Neural progenitor cell (in vitro differentiated cells): ENCODE measurements at regions not wholly inside any gene's neighbourhood (a gene's known extent, or its start where the extent isn't known, plus 50 kb on each side); places are given as distances from the start of the nearest gene placed in this dataset.

Experiments used
- DNase-seq: peaks from one replicate; pipeline ENCODE4 v3.0.0-alpha.2; 2016; ENCODE audit warnings: low spot score
- H2AFZ ChIP-seq: fragments of 200-600 bp; sonication (generic); replicated peaks from 2 replicates; pipeline ENCODE4 v1.6.1; 2016; ENCODE audit warnings: antibody characterized with exemption
- H3F3A ChIP-seq: fragments of 200-600 bp; sonication (generic); 2 replicates; pipeline ENCODE4 v1.6.1; 2016; ENCODE audit warnings: antibody characterized with exemption, low read depth
- H3K27ac ChIP-seq: fragments of 200-600 bp; sonication (generic); 2 replicates; pipeline ENCODE4 v1.5.1; 2016; ENCODE audit warnings: mild to moderate bottlenecking
- H3K27me3 ChIP-seq: fragments of 200-600 bp; sonication (generic); 2 replicates; pipeline ENCODE4 v1.6.1; 2016; ENCODE audit warnings: mild to moderate bottlenecking, moderate library complexity
- H3K36me3 ChIP-seq: fragments of 200-600 bp; sonication (generic); 2 replicates; pipeline ENCODE4 v1.5.1; 2016
- H3K4me1 ChIP-seq: fragments of 200-600 bp; sonication (generic); 2 replicates; pipeline ENCODE4 v1.6.1; 2016; ENCODE audit warnings: mixed run types
- H3K4me2 ChIP-seq: fragments of 200-600 bp; sonication (generic); 2 replicates; pipeline ENCODE4 v1.6.1; 2016
- H3K4me3 ChIP-seq: fragments of 200-600 bp; sonication (generic); 2 replicates; pipeline ENCODE4 v1.5.1; 2016
- H3K79me2 ChIP-seq: fragments of 200-600 bp; sonication (generic); 2 replicates; pipeline ENCODE4 v1.6.1; 2016; ENCODE audit warnings: low read depth
- H3K9ac ChIP-seq: fragments of 200-600 bp; sonication (generic); 2 replicates; pipeline ENCODE4 v1.6.1; 2016
- H3K9me3 ChIP-seq: fragments of 200-600 bp; sonication (generic); 2 replicates; pipeline ENCODE4 v1.5.1; 2016; ENCODE audit warnings: low read depth
- H4K20me1 ChIP-seq: fragments of 200-600 bp; sonication (generic); 2 replicates; pipeline ENCODE4 v1.6.1; 2016; ENCODE audit warnings: low read depth
- H3K27ac Mint-ChIP-seq: 3 replicates; pipeline ENCODE4 v1.8.0; 2021; ENCODE audit warnings: mixed read lengths
- H3K27me3 Mint-ChIP-seq: 2 replicates; pipeline ENCODE4 v1.8.0; 2022; ENCODE audit warnings: low read depth, mild to moderate bottlenecking, inconsistent platforms, moderate library complexity, mixed read lengths; ENCODE audit not compliant: insufficient read depth
- H3K36me3 Mint-ChIP-seq: 3 replicates; pipeline ENCODE4 v1.8.0; 2021; ENCODE audit warnings: mixed read lengths
- H3K4me1 Mint-ChIP-seq: 3 replicates; pipeline ENCODE4 v1.8.0; 2021; ENCODE audit warnings: mixed read lengths
- H3K4me3 Mint-ChIP-seq: 3 replicates; pipeline ENCODE4 v1.8.0; 2021; ENCODE audit warnings: mild to moderate bottlenecking, moderate library complexity, mixed read lengths
- H3K9me3 Mint-ChIP-seq: 3 replicates; pipeline ENCODE4 v1.8.0; 2020; ENCODE audit warnings: mixed read lengths
- CTCF ChIP-seq: fragments of 200-600 bp; sonication (generic); IDR thresholded peaks from 2 replicates; pipeline ENCODE4 v1.5.1; 2017; ENCODE audit warnings: antibody characterized with exemption, mild to moderate bottlenecking
- EZH2 ChIP-seq: fragments of 200-600 bp; sonication (generic); IDR thresholded peaks from 2 replicates; pipeline ENCODE4 v1.6.1; 2017; ENCODE audit warnings: antibody characterized with exemption, mild to moderate bottlenecking, moderate library complexity
- EZH2phosphoT487 ChIP-seq: fragments of 200-600 bp; sonication (generic); IDR thresholded peaks from 2 replicates; pipeline ENCODE4 v1.6.1; 2017; ENCODE audit warnings: antibody characterized with exemption

DNA sequence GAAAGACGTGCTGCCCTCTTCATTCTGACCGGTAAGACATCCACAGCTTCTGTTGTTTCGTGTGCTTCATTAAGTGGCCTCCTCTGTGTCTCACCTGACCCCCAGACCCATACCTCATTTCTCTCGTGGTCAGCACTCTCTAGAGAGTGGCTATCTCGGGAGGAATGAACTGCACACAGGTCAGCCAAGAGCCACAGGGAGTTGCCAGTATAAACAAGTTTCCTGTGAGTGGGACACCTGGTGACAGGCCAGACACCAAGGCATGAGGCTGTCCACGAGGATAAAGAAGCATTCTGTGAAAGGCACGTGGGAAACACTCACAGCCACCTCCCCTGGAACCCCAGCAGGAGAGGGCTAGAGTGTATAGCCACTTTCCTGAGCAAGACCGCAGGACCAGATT is 115.8 kb downstream of the NUFIP1 start:
- H3K4me3 ChIP-seq: no peak overlapping the region

DNA sequence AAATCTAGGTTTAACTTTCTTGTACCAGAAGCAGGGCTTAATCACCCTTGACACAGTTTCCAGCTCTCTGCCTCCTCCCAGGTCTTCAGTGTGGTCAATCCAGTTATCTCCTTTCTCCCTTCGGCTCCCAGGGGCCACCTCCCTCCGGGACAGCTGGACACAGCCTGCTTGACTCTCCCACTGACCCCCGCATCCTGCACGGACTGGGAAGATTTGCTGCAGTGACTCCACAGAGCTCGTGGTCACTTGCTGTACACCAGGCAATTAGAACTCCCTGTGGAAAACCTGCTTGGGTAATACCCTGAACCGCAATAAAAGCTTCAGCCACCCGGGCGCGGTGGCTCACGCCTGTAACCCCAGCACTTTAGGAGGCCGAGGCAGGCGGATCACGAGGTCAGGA is 116.5 kb downstream of the NUFIP1 start:
- H3K9me3 ChIP-seq: no peaks in the 10 kb centered on the region
- no peak overlapping the region for H3K4me2 ChIP-seq
- H2AFZ ChIP-seq: no peak overlapping the region
- no peaks in the 10 kb centered on the region for H3K79me2 ChIP-seq
- no peaks in the 10 kb centered on the region for H3K27me3 ChIP-seq
- Mint-ChIP-seq H3K27me3 (peaks cover 5% of the 10 kb centered on the region), H3K4me1 (peaks cover 19% of the 10 kb centered on the region), H3K36me3 (peaks cover 1% of the 10 kb centered on the region), H3K4me3 (no peak overlapping the region), H3K27ac (peak overlapping the region; percentile 81), H3K9me3 (peaks cover 9% of the 10 kb centered on the region)
- no peak for DNase-seq
- H3K36me3 ChIP-seq: no peaks in the 10 kb centered on the region
- TF ChIP-seq CTCF (no peak), EZH2phosphoT487 (no peak), EZH2 (no peak)
- no peaks in the 10 kb centered on the region for H3F3A ChIP-seq
- no peak overlapping the region for H3K27ac ChIP-seq
- no peaks in the 10 kb centered on the region for H3K4me1 ChIP-seq
- H3K4me3 ChIP-seq: no peak overlapping the region
- no peaks in the 10 kb centered on the region for H4K20me1 ChIP-seq
- no peak overlapping the region for H3K9ac ChIP-seq

More for the DNA sequence above, 115.8 kb downstream of the NUFIP1 start:
- H4K20me1 ChIP-seq: no peaks in the 10 kb centered on the region
- DNase-seq: no peak
- peak overlapping the region; percentile 44 for H3K27ac Mint-ChIP-seq
- H3K27me3 ChIP-seq: no peaks in the 10 kb centered on the region
- H2AFZ ChIP-seq: no peak overlapping the region
- TF ChIP-seq EZH2 (no peak), EZH2phosphoT487 (no peak), CTCF (no peak)
- H3K9me3 ChIP-seq: no peaks in the 10 kb centered on the region
- H3K4me1 Mint-ChIP-seq: peaks cover 26% of the 10 kb centered on the region
- H3K9ac ChIP-seq: no peak overlapping the region
- no peaks in the 10 kb centered on the region for H3F3A ChIP-seq
- H3K27me3 Mint-ChIP-seq: peaks cover 5% of the 10 kb centered on the region
- H3K4me1 ChIP-seq: no peaks in the 10 kb centered on the region
- peaks cover 10% of the 10 kb centered on the region for H3K9me3 Mint-ChIP-seq
- H3K36me3 ChIP-seq: no peaks in the 10 kb centered on the region
- H3K27ac ChIP-seq: no peak overlapping the region
- H3K4me3 Mint-ChIP-seq: no peak overlapping the region
- peaks cover 3% of the 10 kb centered on the region for H3K36me3 Mint-ChIP-seq
- no peaks in the 10 kb centered on the region for H3K79me2 ChIP-seq
- no peak overlapping the region for H3K4me2 ChIP-seq

DNA sequence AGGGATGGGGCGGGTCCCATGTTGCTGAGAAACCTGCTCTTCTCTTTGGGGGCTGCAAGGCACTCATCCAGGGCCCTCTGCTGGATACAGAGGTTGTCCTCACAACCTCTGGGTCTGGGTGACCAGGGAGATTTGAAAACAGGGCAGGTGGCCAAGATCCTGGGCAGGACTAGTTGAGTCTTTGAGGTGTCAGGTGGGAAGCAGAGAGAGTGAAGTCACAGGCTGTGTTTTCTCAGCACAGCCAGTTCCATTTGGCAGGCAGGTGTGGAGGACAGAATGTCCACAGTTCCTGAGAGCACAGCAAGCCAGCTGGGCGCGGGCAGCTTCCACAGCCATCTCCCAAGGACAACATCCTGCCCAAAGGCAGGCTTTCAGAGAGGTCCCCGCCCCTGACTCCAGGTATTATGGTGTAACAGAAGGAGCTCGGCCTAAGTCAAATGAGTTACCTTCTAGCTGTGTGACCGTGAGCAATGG is 118.8 kb downstream of the NUFIP1 start:
- no peaks in the 10 kb centered on the region for H3K9me3 ChIP-seq
- H3K4me2 ChIP-seq: no peak overlapping the region
- Mint-ChIP-seq H3K4me1 (peaks cover 16% of the 10 kb centered on the region), H3K36me3 (peaks cover 2% of the 10 kb centered on the region), H3K4me3 (peak overlapping the region; percentile 4), H3K27ac (peak overlapping the region; percentile 32), H3K9me3 (peaks cover 5% of the 10 kb centered on the region), H3K27me3 (peaks cover 6% of the 10 kb centered on the region)
- H3K36me3 ChIP-seq: no peaks in the 10 kb centered on the region
- H3K79me2 ChIP-seq: no peaks in the 10 kb centered on the region
- no peaks in the 10 kb centered on the region for H3F3A ChIP-seq
- no peaks in the 10 kb centered on the region for H3K4me1 ChIP-seq
- no peak overlapping the region for H2AFZ ChIP-seq
- no peaks in the 10 kb centered on the region for H3K27me3 ChIP-seq
- TF ChIP-seq EZH2: no peak
- TF ChIP-seq EZH2phosphoT487: no peak
- TF ChIP-seq CTCF: no peak
- no peak for DNase-seq
- no peaks in the 10 kb centered on the region for H4K20me1 ChIP-seq
- no peak overlapping the region for H3K27ac ChIP-seq
- no peak overlapping the region for H3K9ac ChIP-seq
- no peak overlapping the region for H3K4me3 ChIP-seq
